ENCODE measurements at regions not wholly inside any gene's neighbourhood (a gene's known extent, or its start where the extent isn't known, plus 50 kb on each side); places are given as distances from the start of the nearest gene placed in this dataset.

- TF ChIP-seq RAD21 (conservative IDR thresholded peaks at IDR 0.05): no peak
- TF ChIP-seq EZH2 (IDR thresholded peaks at IDR 0.05; ENCODE audit: borderline replicate concordance, insufficient read depth, low read length, poor library complexity, severe bottlenecking): no peak
These were observed 1279.1 kb upstream of the FLRT2 start for GRCh38 chr14:84250893-84251292.
